DND-41 (cell line): ENCODE measurements at regions not wholly inside any gene's neighbourhood (a gene's known extent, or its start where the extent isn't known, plus 50 kb on each side); places are given as distances from the start of the nearest gene placed in this dataset.

Source experiments
- ATAC-seq: fragments of 200-7000 bp; cut with Tn5 transposase; 3 replicates; pipeline ENCODE4 v1.9.1; 2021; ENCODE audit warnings: low read depth; ENCODE audit not compliant: insufficient read depth
- DNase-seq: peaks from one replicate; pipeline ENCODE4 v3.0.0-alpha.2; 2020
- H2AFZ ChIP-seq: 2 replicates; pipeline ENCODE4 v1.6.0; 2012; ENCODE audit warnings: low read depth, low read length
- H3K27ac ChIP-seq: 2 replicates; pipeline ENCODE4 v1.5.1; 2012; ENCODE audit warnings: low read length, inconsistent platforms
- H3K27me3 ChIP-seq: fragments of 200-600 bp; sonication (generic); 2 replicates; pipeline ENCODE4 v1.6.0; 2012; ENCODE audit warnings: low read length, mild to moderate bottlenecking, inconsistent platforms; ENCODE audit not compliant: insufficient read depth, poor library complexity
- H3K36me3 ChIP-seq: 2 replicates; pipeline ENCODE4 v1.5.1; 2012; ENCODE audit warnings: low read length, inconsistent platforms; ENCODE audit not compliant: insufficient read depth
- H3K4me1 ChIP-seq: 2 replicates; pipeline ENCODE4 v1.5.1; 2012; ENCODE audit warnings: mild to moderate bottlenecking, low read length; ENCODE audit not compliant: insufficient read depth
- H3K4me2 ChIP-seq: 2 replicates; pipeline ENCODE4 v1.6.0; 2012; ENCODE audit warnings: mild to moderate bottlenecking, moderate library complexity, low read length, inconsistent platforms; ENCODE audit not compliant: insufficient read depth
- H3K4me3 ChIP-seq, 2 experiments: fragments of 200-600 bp in 1 of 2; shearing (Covaris generic) in 1 of 2; 2 replicates each; pipeline ENCODE4 v1.5.1; 2012 to 2016; ENCODE audit warnings: inconsistent platforms in 2 of 2, low read length in 2 of 2, mild to moderate bottlenecking in 2 of 2, low read depth in 1 of 2, moderate library complexity in 1 of 2
- H3K79me2 ChIP-seq: 2 replicates; pipeline ENCODE4 v1.6.0; 2012; ENCODE audit warnings: low read length, inconsistent platforms; ENCODE audit not compliant: insufficient read depth
- H3K9ac ChIP-seq: 2 replicates; pipeline ENCODE4 v1.6.0; 2012; ENCODE audit warnings: low read depth, mild to moderate bottlenecking, inconsistent platforms, low read length, moderate library complexity
- H3K9me3 ChIP-seq: 2 replicates; pipeline ENCODE4 v1.5.1; 2012; ENCODE audit warnings: low read length, moderate library complexity, mild to moderate bottlenecking, inconsistent platforms; ENCODE audit not compliant: insufficient read depth, severe bottlenecking
- H4K20me1 ChIP-seq: 2 replicates; pipeline ENCODE4 v1.6.0; 2012; ENCODE audit warnings: low read length; ENCODE audit not compliant: insufficient read depth
- EZH2 ChIP-seq: IDR thresholded peaks from 3 replicates; pipeline ENCODE4 v1.6.1; 2012; ENCODE audit warnings: borderline replicate concordance, low read depth, mild to moderate bottlenecking, moderate library complexity, low read length, inconsistent platforms; ENCODE audit not compliant: severe bottlenecking
- TF ChIP-seq, protein P1 (sequence below): IDR thresholded peaks from 2 replicates; pipeline ENCODE4 v1.5.1; 2012; ENCODE audit warnings: borderline replicate concordance, low read length, moderate library complexity, mild to moderate bottlenecking; ENCODE audit not compliant: poor library complexity, severe bottlenecking; ENCODE audit errors: extremely low read depth

GRCh38 chr2:128635361-128635900 lies 316.8 kb upstream of the HS6ST1 start:
- no peaks in the 10 kb centered on the region for H3K27me3 ChIP-seq
- no peaks in the 10 kb centered on the region for H3K9me3 ChIP-seq
- no peak overlapping the region for H3K4me2 ChIP-seq
- DNase-seq, result peak; percentile 12
- H3K9ac ChIP-seq, result no peak overlapping the region
- TF ChIP-seq EZH2, result no peak
- TF ChIP-seq, protein P1, sequence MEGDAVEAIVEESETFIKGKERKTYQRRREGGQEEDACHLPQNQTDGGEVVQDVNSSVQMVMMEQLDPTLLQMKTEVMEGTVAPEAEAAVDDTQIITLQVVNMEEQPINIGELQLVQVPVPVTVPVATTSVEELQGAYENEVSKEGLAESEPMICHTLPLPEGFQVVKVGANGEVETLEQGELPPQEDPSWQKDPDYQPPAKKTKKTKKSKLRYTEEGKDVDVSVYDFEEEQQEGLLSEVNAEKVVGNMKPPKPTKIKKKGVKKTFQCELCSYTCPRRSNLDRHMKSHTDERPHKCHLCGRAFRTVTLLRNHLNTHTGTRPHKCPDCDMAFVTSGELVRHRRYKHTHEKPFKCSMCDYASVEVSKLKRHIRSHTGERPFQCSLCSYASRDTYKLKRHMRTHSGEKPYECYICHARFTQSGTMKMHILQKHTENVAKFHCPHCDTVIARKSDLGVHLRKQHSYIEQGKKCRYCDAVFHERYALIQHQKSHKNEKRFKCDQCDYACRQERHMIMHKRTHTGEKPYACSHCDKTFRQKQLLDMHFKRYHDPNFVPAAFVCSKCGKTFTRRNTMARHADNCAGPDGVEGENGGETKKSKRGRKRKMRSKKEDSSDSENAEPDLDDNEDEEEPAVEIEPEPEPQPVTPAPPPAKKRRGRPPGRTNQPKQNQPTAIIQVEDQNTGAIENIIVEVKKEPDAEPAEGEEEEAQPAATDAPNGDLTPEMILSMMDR, result no peak
- no peak for ATAC-seq
- no peaks in the 10 kb centered on the region for H4K20me1 ChIP-seq
- H3K27ac ChIP-seq, result no peak overlapping the region
- H3K79me2 ChIP-seq, result no peaks in the 10 kb centered on the region
- peaks cover 18% of the 10 kb centered on the region for H3K4me1 ChIP-seq
- H3K36me3 ChIP-seq, result no peaks in the 10 kb centered on the region
- no peak overlapping the region for H2AFZ ChIP-seq
- H3K4me3 ChIP-seq, result no peak overlapping the region

DNA sequence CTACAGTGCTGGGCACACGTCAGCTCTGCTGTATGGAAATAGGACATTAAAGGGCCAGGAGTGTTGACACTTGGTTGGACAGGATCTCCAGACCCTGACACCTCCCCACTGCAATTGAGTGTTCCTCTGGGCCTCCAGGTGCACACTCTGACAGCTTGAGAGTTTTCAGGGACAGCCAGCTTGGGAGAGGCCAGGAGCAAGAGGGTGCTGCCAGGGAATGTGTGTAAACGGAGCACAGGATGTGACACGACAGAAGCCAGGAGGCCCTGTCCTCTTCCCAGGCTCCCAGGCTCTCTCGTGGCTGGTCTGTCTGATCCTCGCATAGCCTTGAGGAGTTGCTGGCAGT lies 318.1 kb upstream of the HS6ST1 start:
- no peak overlapping the region for H3K9ac ChIP-seq
- ATAC-seq, result no peak
- no peaks in the 10 kb centered on the region for H3K36me3 ChIP-seq
- no peak overlapping the region for H3K4me3 ChIP-seq
- peaks cover 7% of the 10 kb centered on the region for H3K4me1 ChIP-seq
- no peak overlapping the region for H3K4me2 ChIP-seq
- no peaks in the 10 kb centered on the region for H4K20me1 ChIP-seq
- H3K27ac ChIP-seq, result no peak overlapping the region
- TF ChIP-seq EZH2, result no peak
- TF ChIP-seq, protein P1, result no peak
- H3K79me2 ChIP-seq, result no peaks in the 10 kb centered on the region
- DNase-seq, result no peak
- no peaks in the 10 kb centered on the region for H3K27me3 ChIP-seq
- no peak overlapping the region for H2AFZ ChIP-seq
- no peaks in the 10 kb centered on the region for H3K9me3 ChIP-seq

- no peaks in the 10 kb centered on the region for H3K36me3 ChIP-seq
- H4K20me1 ChIP-seq, result no peaks in the 10 kb centered on the region
- peak; percentile 1 for DNase-seq
- no peak overlapping the region for H3K4me2 ChIP-seq
- TF ChIP-seq, protein P1, result no peak
- no peak for TF ChIP-seq EZH2
- no peak overlapping the region for H3K9ac ChIP-seq
- H3K9me3 ChIP-seq, result no peaks in the 10 kb centered on the region
- no peaks in the 10 kb centered on the region for H3K27me3 ChIP-seq
- no peaks in the 10 kb centered on the region for H3K79me2 ChIP-seq
- no peak for ATAC-seq
- no peak overlapping the region for H3K4me3 ChIP-seq
- H3K27ac ChIP-seq, result no peak overlapping the region
- no peaks in the 10 kb centered on the region for H3K4me1 ChIP-seq
- H2AFZ ChIP-seq, result no peak overlapping the region
These were observed 318.9 kb upstream of the HS6ST1 start for GRCh38 chr2:128637481-128638155.
